ENCODE measurements at regions not wholly inside any gene's neighbourhood (a gene's known extent, or its start where the extent isn't known, plus 50 kb on each side); places are given as distances from the start of the nearest gene placed in this dataset.

DNA sequence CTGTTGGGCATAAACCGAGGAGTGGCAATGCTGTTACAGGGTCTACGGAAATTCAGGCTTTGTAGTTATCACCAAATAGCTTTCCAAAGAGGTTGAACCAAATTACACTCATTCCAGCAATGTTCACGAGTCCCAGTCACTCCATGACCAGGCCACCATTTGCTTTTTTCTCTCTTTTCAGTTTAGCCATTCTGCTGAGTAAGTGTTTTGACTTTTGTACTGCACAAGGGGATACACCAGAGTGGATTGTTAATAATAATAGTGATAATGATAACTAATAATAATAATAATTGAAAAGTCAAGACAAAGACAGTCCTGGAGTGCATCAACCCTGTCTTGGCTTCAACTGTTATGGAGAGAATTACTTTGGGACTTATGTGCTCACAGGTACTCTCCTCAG, 343.5 kb downstream of the AACS start:
- no peak overlapping the region for H3K27ac ChIP-seq
- H3K4me3 ChIP-seq = no peak overlapping the region

DNA sequence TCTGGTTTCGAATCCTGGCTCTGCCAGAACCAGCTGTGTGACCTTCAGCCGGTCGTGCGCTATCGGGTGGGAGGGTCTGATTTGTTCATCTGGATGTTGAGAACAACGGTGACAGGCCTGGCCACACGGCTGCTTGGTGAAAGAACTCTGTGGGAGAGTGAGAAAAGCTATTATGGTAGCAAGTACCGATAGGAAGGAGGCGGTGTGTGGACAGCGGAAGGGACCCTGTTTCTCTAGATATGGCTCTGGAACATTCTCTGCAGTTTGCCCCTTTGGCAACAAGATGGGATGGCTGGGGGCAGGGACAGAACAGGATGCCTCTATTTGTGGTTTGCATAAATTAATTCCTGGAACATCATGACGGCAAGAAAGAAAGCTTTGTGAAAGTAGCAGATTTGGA, 347.3 kb downstream of the AACS start:
- TF ChIP-seq, protein P1, sequence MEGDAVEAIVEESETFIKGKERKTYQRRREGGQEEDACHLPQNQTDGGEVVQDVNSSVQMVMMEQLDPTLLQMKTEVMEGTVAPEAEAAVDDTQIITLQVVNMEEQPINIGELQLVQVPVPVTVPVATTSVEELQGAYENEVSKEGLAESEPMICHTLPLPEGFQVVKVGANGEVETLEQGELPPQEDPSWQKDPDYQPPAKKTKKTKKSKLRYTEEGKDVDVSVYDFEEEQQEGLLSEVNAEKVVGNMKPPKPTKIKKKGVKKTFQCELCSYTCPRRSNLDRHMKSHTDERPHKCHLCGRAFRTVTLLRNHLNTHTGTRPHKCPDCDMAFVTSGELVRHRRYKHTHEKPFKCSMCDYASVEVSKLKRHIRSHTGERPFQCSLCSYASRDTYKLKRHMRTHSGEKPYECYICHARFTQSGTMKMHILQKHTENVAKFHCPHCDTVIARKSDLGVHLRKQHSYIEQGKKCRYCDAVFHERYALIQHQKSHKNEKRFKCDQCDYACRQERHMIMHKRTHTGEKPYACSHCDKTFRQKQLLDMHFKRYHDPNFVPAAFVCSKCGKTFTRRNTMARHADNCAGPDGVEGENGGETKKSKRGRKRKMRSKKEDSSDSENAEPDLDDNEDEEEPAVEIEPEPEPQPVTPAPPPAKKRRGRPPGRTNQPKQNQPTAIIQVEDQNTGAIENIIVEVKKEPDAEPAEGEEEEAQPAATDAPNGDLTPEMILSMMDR (IDR thresholded peaks at IDR 0.05) = no peak
- Histone ChIP-seq H3K4me3 (no peak overlapping the region), H3K27ac (no peak overlapping the region)
- no peak for DNase-seq (ENCODE audit: low spot score)

More for the DNA sequence above, 343.5 kb downstream of the AACS start:
- no peak for DNase-seq (ENCODE audit: low spot score)
- TF ChIP-seq, protein P1 (IDR thresholded peaks at IDR 0.05) = no peak

DNA sequence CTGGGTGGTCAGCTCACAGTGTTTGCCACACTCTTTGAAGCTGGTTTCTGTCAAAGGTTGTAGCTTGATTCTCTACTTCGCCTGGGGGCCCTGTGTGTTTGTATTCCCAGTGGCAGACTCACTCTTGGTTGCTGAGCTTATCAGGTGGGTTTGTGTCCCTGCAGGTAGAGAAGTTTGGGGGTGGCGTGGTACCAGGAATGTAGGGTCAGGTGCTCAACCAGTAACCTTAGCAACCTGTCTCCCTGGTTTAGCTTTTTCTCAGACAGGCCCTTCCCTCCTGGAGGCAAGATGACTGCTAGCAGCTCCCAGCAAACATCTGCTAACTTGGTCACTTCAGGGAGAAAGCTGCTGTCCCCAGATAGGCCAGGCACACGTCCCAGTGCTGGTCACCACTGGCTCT, 352.2 kb downstream of the AACS start:
- no peak overlapping the region for H3K4me3 ChIP-seq
- H3K27ac ChIP-seq = no peak overlapping the region
- TF ChIP-seq, protein P1 (IDR thresholded peaks at IDR 0.05) = no peak
- no peak for DNase-seq (ENCODE audit: low spot score)

DNA sequence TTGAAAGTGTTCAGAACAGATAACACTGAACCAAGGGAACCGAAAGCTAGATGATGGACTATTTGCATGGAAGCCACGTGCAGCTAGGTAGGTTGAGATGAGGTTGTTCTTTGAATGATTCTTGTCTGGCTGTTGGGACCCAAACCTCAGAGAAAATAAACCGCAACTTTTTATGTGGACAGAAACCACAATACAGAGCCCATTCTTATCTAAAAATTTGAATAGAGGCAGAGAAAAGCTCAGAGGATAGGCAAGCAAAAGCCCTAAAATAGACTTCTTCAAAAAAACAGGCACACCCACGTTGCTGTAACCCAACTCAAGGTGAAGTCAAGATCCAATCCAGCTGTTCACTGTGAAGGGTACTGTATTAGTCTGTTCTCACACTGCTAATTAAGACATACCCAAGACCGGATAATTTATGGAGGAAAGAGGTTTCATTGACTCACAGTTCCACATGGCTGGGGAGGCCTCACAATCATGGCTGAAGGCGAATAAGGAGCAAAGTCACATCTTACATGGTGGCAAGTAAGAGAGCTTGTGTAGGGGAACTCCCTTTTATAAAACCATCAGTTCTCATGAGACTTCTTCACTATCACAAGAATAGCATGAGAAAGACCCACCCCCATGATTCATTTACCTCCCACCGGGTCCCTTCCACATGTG, 353.8 kb downstream of the AACS start:
- TF ChIP-seq, protein P1 (IDR thresholded peaks at IDR 0.05) = no peak
- no peak overlapping the region for H3K27ac ChIP-seq
- no peak overlapping the region for H3K4me3 ChIP-seq
- no peak for DNase-seq (ENCODE audit: low spot score)

DNA sequence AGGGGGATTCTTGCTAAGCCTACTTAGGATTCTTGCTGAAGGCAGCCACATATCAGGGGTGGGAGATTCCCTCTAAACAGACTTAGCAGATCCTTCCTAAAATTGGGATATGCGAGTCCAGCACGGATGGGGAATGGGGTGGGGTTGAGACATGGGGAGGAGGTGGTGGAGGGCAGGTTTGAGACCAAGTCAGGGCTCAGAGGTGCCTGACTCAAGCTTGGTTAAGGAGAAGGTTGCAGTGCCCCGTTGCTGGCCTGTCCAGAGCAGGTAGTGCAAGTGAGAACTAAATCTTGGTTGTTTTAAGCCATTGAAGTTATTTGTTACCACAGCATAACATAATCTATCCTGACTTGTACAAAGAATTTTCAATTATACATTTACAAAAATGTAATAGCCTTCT, 359.7 kb downstream of the AACS start:
- no peak overlapping the region for H3K27ac ChIP-seq
- no peak for DNase-seq (ENCODE audit: low spot score)
- TF ChIP-seq, protein P1 (IDR thresholded peaks at IDR 0.05) = no peak
- no peak overlapping the region for H3K4me3 ChIP-seq

DNA sequence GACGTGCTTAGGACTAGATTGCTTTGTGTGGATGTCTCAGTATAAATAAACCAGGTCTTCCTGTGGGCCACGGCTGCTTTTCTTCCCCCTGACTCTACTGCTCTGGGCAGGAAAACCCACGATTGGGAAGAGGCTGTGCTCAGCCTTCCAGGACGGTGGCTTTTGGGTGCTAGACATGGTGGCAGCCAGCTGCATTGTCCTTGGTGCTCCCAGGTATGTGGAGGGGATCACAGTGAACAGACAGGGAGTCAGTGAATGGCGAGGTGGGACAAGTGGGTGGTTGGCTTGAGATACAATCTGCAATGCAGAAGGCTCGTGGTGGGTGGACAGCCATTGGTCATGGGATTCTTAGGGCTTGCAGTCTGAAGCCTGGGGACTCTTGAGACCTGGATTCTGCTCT, 366.3 kb downstream of the AACS start:
- no peak overlapping the region for H3K4me3 ChIP-seq
- H3K27ac ChIP-seq = no peak overlapping the region
- TF ChIP-seq, protein P1 (IDR thresholded peaks at IDR 0.05) = no peak
- no peak for DNase-seq (ENCODE audit: low spot score)

DNA sequence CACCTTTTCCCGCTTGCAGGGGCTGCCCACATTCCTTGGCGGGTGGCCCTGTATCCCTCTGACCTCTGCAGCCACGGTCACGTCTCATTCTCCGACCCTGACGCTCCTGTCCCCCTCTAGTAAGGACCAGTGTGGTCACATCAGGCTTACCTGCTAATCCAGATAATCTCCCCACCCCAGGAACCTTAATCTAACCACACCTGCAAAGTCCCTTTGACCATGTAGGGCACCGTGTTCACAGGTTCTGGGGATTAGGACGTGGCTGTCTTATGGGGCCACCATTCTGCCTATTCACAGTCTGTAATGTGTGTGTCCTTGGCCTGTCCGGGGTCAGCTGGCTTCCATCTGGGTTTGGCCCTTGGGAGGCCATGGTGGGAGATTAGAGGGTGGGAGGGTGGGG, 368.9 kb downstream of the AACS start:
- Histone ChIP-seq H3K4me3 (no peak overlapping the region), H3K27ac (no peak overlapping the region)
- TF ChIP-seq, protein P1 (IDR thresholded peaks at IDR 0.05) = no peak
- no peak for DNase-seq (ENCODE audit: low spot score)

Data from coronary artery (tissue), 2 donors.